H9 (cell line): ENCODE measurements at regions not wholly inside any gene's neighbourhood (a gene's known extent, or its start where the extent isn't known, plus 50 kb on each side); places are given as distances from the start of the nearest gene placed in this dataset.

ENCODE experiments used
- DNase-seq: peaks from one replicate; pipeline ENCODE4 v3.0.0-alpha.2; 2017
- H2AFZ ChIP-seq: one replicate; pipeline ENCODE4 v1.6.1; 2013; ENCODE audit warnings: mild to moderate bottlenecking, low read length, control low read depth, moderate library complexity
- H2AK5ac ChIP-seq: 2 replicates; pipeline ENCODE4 v1.6.1; 2013; ENCODE audit warnings: low read length, control low read depth, mixed read lengths; ENCODE audit not compliant: insufficient read length
- H2BK120ac ChIP-seq: one replicate; pipeline ENCODE4 v1.6.1; 2013; ENCODE audit warnings: low read depth, mild to moderate bottlenecking, low read length, control low read depth, inconsistent platforms; ENCODE audit not compliant: poor library complexity, severe bottlenecking
- H2BK12ac ChIP-seq: 2 replicates; pipeline ENCODE4 v1.6.1; 2013; ENCODE audit warnings: low read length, control low read depth, mixed read lengths, low read depth; ENCODE audit not compliant: insufficient read length
- H2BK15ac ChIP-seq: 2 replicates; pipeline ENCODE4 v1.6.1; 2013; ENCODE audit warnings: low read depth, low read length, control low read depth
- H2BK20ac ChIP-seq: one replicate; pipeline ENCODE4 v1.6.1; 2013; ENCODE audit warnings: low read depth, mild to moderate bottlenecking, low read length, control low read depth, inconsistent platforms; ENCODE audit not compliant: poor library complexity, severe bottlenecking
- H2BK5ac ChIP-seq: 2 replicates; pipeline ENCODE4 v1.6.1; 2013; ENCODE audit warnings: low read length, control low read depth, mixed read lengths; ENCODE audit not compliant: insufficient read length
- H3K14ac ChIP-seq: 2 replicates; pipeline ENCODE4 v1.6.1; 2013; ENCODE audit warnings: low read length, control low read depth; ENCODE audit not compliant: insufficient read depth
- H3K18ac ChIP-seq: 2 replicates; pipeline ENCODE4 v1.6.1; 2013; ENCODE audit warnings: low read depth, mild to moderate bottlenecking, mixed read lengths, low read length, control low read depth; ENCODE audit not compliant: insufficient read length
- H3K23ac ChIP-seq: 2 replicates; pipeline ENCODE4 v1.6.1; 2013; ENCODE audit warnings: low read length, control low read depth, mixed read lengths, low read depth; ENCODE audit not compliant: insufficient read length
- H3K23me2 ChIP-seq: 2 replicates; pipeline ENCODE4 v1.6.1; 2013; ENCODE audit warnings: low read depth, mild to moderate bottlenecking, mixed read lengths, low read length, control low read depth; ENCODE audit not compliant: insufficient read length, poor library complexity, severe bottlenecking
- H3K27ac ChIP-seq: 2 replicates; pipeline ENCODE4 v1.5.1; 2013; ENCODE audit warnings: low read length, control low read depth, mixed read lengths, low read depth; ENCODE audit not compliant: insufficient read length
- H3K27me3 ChIP-seq: 2 replicates; pipeline ENCODE4 v1.6.1; 2013; ENCODE audit warnings: low read length, control low read depth, inconsistent platforms; ENCODE audit not compliant: insufficient read depth
- H3K4ac ChIP-seq: 2 replicates; pipeline ENCODE4 v1.6.1; 2013; ENCODE audit warnings: low read depth, mild to moderate bottlenecking, control low read depth, inconsistent platforms, low read length, moderate library complexity
- H3K4me1 ChIP-seq: 2 replicates; pipeline ENCODE4 v1.6.1; 2013; ENCODE audit warnings: low read length, control low read depth, inconsistent platforms; ENCODE audit not compliant: insufficient read depth
- H3K4me2 ChIP-seq: 2 replicates; pipeline ENCODE4 v1.6.1; 2013; ENCODE audit warnings: low read length, control low read depth, mixed read lengths; ENCODE audit not compliant: insufficient read length, insufficient read depth
- H3K56ac ChIP-seq: 2 replicates; pipeline ENCODE4 v1.6.1; 2013; ENCODE audit warnings: low read depth, mild to moderate bottlenecking, mixed read lengths, low read length, control low read depth; ENCODE audit not compliant: insufficient read length
- H3K79me1 ChIP-seq: 2 replicates; pipeline ENCODE4 v1.6.1; 2013; ENCODE audit warnings: low read depth, mild to moderate bottlenecking, moderate library complexity, low read length, control low read depth, inconsistent platforms; ENCODE audit not compliant: insufficient read depth, poor library complexity, severe bottlenecking
- H3K79me2 ChIP-seq: 2 replicates; pipeline ENCODE4 v1.6.1; 2013; ENCODE audit warnings: low read length, control low read depth, inconsistent platforms; ENCODE audit not compliant: insufficient read depth
- H3K9ac ChIP-seq: 2 replicates; pipeline ENCODE4 v1.6.1; 2013; ENCODE audit warnings: low read length, control low read depth, mixed read lengths; ENCODE audit not compliant: insufficient read length; ENCODE audit errors: extremely low read depth
- H3K9me3 ChIP-seq: one replicate; pipeline ENCODE4 v1.6.1; 2013; ENCODE audit warnings: low read depth, low read length, inconsistent platforms; ENCODE audit not compliant: control insufficient read depth
- H3T11ph ChIP-seq: one replicate; pipeline ENCODE4 v1.6.1; 2013; ENCODE audit warnings: mild to moderate bottlenecking, low read length, control low read depth, inconsistent platforms
- H4K20me1 ChIP-seq: one replicate; pipeline ENCODE4 v1.6.1; 2013; ENCODE audit not compliant: control insufficient read depth, insufficient read length, insufficient read depth
- H4K5ac ChIP-seq: 2 replicates; pipeline ENCODE4 v1.6.1; 2013; ENCODE audit warnings: low read depth, mild to moderate bottlenecking, mixed read lengths, low read length, control low read depth; ENCODE audit not compliant: insufficient read length
- H4K8ac ChIP-seq: replicated peaks from 2 replicates; pipeline ENCODE4 v1.6.1; 2013; ENCODE audit warnings: low read length, control low read depth, mixed read lengths, low read depth; ENCODE audit not compliant: insufficient read length
- H4K91ac ChIP-seq: 2 replicates; pipeline ENCODE4 v1.6.1; 2013; ENCODE audit warnings: low read depth, mild to moderate bottlenecking, moderate library complexity, mixed read lengths, low read length, control low read depth; ENCODE audit not compliant: insufficient read length
- H3K27ac Mint-ChIP-seq, 3 experiments: 2 replicates in 2 of 3; 3 replicates in 1 of 3; pipeline ENCODE4 v1.8.0; 2020 to 2021; ENCODE audit warnings: mixed read lengths in 3 of 3, mild to moderate bottlenecking in 1 of 3, moderate library complexity in 1 of 3
- H3K27me3 Mint-ChIP-seq: 2 replicates; pipeline ENCODE4 v1.8.0; 2021; ENCODE audit warnings: low read depth, mild to moderate bottlenecking, moderate library complexity, mixed read lengths
- H3K36me3 Mint-ChIP-seq, 3 experiments: 2 replicates in 2 of 3; 3 replicates in 1 of 3; pipeline ENCODE4 v1.8.0; 2020 to 2021; ENCODE audit warnings: low read depth in 3 of 3, mixed read lengths in 3 of 3; ENCODE audit not compliant: insufficient read depth in 1 of 3
- H3K4me1 Mint-ChIP-seq, 2 experiments: 2 replicates each; pipeline ENCODE4 v1.8.0; 2020; ENCODE audit warnings: mixed read lengths in 2 of 2
- H3K4me3 Mint-ChIP-seq, 2 experiments: 2 replicates in 1 of 2; 3 replicates in 1 of 2; pipeline ENCODE4 v1.8.0; 2020 to 2021; ENCODE audit warnings: mild to moderate bottlenecking in 2 of 2, mixed read lengths in 2 of 2, moderate library complexity in 1 of 2
- H3K9me3 Mint-ChIP-seq, 2 experiments: 2 replicates in 1 of 2; 3 replicates in 1 of 2; pipeline ENCODE4 v1.8.0; 2020; ENCODE audit warnings: mild to moderate bottlenecking in 2 of 2, mixed read lengths in 2 of 2, moderate library complexity in 1 of 2
- WGBS: extraction: QIAGEN DNeasy Blood & Tissue Kit; methylation state at CpG from one replicate; pipeline ENCODE4 v1.1.7; 2013; ENCODE audit warnings: missing lambda C conversion rate, low lambda C conversion rate, mixed read lengths; ENCODE audit not compliant: insufficient read length; ENCODE audit errors: extremely low coverage; 5-methylcytosine and 5-hydroxymethylcytosine counted together
- TF ChIP-seq, protein P1 (sequence below): fragments of 200-600 bp; sonication (generic); conservative IDR thresholded peaks from 3 replicates; pipeline ENCODE4 v1.8.0; 2021; ENCODE audit warnings: antibody characterized with exemption, mild to moderate bottlenecking

DNA sequence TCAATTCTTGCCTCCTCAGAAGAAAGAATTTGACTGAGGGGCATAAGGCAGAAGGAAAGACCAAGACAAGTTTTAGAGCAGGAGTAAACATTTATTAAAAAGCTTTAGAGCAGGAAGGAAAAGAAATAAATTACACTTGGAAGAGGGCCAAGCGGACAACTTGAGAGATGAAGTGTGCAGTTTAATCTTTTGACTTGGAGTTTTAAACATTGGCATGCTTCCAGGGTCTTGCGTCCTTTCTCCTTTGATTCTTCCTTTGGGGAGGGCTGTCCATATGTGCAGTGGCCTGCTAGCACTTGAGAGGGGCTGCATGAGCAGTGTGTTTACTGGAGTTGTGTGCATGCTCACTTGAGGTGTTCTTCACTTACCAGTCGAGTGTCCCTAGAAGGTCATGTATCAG lies 275.8 kb upstream of the IL1RAPL1 start:
- Histone ChIP-seq H3K56ac (no peak overlapping the region), H3K79me2 (no peaks in the 10 kb centered on the region), H4K8ac (no peak overlapping the region), H3K18ac (no peak overlapping the region), H4K91ac (no peak overlapping the region), H3K9ac (no peak overlapping the region), H3K23me2 (no peaks in the 10 kb centered on the region), H2BK15ac (no peak overlapping the region), H3K9me3 (no peaks in the 10 kb centered on the region), H3K27me3 (no peaks in the 10 kb centered on the region), H3T11ph (no peak overlapping the region), H3K14ac (no peak overlapping the region), H3K4me2 (no peak overlapping the region), H2BK20ac (no peak overlapping the region), H3K4ac (no peak overlapping the region), H2BK12ac (no peak overlapping the region), H2BK5ac (no peak overlapping the region), H3K79me1 (no peaks in the 10 kb centered on the region), H3K23ac (no peak overlapping the region), H2AK5ac (no peak overlapping the region), H2BK120ac (no peak overlapping the region), H4K5ac (no peak overlapping the region), H2AFZ (no peak overlapping the region), H3K27ac (no peak overlapping the region), H3K4me1 (no peaks in the 10 kb centered on the region), H4K20me1 (no peaks in the 10 kb centered on the region)
- Mint-ChIP-seq H3K4me3 (no peak overlapping the region), H3K36me3 (peaks cover 0 to 2% (median 0%) of the 10 kb centered on the region in 3 experiments; a peak in 2 of 7 replicates), H3K27me3 (peaks cover 9% of the 10 kb centered on the region), H3K4me1 (no peaks in the 10 kb centered on the region), H3K9me3 (peaks cover 9 to 51% of the 10 kb centered on the region in 2 experiments; a peak in 4 of 5 replicates), H3K27ac (no peak overlapping the region)
- no peak for DNase-seq
- WGBS = no CpG with 5 or more reads among the region's 3 CpGs
- TF ChIP-seq, protein P1, sequence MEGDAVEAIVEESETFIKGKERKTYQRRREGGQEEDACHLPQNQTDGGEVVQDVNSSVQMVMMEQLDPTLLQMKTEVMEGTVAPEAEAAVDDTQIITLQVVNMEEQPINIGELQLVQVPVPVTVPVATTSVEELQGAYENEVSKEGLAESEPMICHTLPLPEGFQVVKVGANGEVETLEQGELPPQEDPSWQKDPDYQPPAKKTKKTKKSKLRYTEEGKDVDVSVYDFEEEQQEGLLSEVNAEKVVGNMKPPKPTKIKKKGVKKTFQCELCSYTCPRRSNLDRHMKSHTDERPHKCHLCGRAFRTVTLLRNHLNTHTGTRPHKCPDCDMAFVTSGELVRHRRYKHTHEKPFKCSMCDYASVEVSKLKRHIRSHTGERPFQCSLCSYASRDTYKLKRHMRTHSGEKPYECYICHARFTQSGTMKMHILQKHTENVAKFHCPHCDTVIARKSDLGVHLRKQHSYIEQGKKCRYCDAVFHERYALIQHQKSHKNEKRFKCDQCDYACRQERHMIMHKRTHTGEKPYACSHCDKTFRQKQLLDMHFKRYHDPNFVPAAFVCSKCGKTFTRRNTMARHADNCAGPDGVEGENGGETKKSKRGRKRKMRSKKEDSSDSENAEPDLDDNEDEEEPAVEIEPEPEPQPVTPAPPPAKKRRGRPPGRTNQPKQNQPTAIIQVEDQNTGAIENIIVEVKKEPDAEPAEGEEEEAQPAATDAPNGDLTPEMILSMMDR = no peak
